ENCODE measurements at regions not wholly inside any gene's neighbourhood (a gene's known extent, or its start where the extent isn't known, plus 50 kb on each side); places are given as distances from the start of the nearest gene placed in this dataset.

GRCh38 chr3:24040311-24040710 is 95.2 kb downstream of the NR1D2 start:
- TF ChIP-seq, protein P1, sequence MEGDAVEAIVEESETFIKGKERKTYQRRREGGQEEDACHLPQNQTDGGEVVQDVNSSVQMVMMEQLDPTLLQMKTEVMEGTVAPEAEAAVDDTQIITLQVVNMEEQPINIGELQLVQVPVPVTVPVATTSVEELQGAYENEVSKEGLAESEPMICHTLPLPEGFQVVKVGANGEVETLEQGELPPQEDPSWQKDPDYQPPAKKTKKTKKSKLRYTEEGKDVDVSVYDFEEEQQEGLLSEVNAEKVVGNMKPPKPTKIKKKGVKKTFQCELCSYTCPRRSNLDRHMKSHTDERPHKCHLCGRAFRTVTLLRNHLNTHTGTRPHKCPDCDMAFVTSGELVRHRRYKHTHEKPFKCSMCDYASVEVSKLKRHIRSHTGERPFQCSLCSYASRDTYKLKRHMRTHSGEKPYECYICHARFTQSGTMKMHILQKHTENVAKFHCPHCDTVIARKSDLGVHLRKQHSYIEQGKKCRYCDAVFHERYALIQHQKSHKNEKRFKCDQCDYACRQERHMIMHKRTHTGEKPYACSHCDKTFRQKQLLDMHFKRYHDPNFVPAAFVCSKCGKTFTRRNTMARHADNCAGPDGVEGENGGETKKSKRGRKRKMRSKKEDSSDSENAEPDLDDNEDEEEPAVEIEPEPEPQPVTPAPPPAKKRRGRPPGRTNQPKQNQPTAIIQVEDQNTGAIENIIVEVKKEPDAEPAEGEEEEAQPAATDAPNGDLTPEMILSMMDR (IDR thresholded peaks at IDR 0.05; ENCODE audit: low read depth, low read length, missing input control), result no peak
- TF ChIP-seq, protein P2, sequence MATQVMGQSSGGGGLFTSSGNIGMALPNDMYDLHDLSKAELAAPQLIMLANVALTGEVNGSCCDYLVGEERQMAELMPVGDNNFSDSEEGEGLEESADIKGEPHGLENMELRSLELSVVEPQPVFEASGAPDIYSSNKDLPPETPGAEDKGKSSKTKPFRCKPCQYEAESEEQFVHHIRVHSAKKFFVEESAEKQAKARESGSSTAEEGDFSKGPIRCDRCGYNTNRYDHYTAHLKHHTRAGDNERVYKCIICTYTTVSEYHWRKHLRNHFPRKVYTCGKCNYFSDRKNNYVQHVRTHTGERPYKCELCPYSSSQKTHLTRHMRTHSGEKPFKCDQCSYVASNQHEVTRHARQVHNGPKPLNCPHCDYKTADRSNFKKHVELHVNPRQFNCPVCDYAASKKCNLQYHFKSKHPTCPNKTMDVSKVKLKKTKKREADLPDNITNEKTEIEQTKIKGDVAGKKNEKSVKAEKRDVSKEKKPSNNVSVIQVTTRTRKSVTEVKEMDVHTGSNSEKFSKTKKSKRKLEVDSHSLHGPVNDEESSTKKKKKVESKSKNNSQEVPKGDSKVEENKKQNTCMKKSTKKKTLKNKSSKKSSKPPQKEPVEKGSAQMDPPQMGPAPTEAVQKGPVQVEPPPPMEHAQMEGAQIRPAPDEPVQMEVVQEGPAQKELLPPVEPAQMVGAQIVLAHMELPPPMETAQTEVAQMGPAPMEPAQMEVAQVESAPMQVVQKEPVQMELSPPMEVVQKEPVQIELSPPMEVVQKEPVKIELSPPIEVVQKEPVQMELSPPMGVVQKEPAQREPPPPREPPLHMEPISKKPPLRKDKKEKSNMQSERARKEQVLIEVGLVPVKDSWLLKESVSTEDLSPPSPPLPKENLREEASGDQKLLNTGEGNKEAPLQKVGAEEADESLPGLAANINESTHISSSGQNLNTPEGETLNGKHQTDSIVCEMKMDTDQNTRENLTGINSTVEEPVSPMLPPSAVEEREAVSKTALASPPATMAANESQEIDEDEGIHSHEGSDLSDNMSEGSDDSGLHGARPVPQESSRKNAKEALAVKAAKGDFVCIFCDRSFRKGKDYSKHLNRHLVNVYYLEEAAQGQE (IDR thresholded peaks at IDR 0.05), result no peak
- TF ChIP-seq, protein P3, sequence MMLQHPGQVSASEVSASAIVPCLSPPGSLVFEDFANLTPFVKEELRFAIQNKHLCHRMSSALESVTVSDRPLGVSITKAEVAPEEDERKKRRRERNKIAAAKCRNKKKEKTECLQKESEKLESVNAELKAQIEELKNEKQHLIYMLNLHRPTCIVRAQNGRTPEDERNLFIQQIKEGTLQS (IDR thresholded peaks at IDR 0.05), result no peak
- TF ChIP-seq JUND (IDR thresholded peaks at IDR 0.05) (no peak), NR2F2 (IDR thresholded peaks at IDR 0.05) (no peak)
- TF ChIP-seq, protein P4, sequence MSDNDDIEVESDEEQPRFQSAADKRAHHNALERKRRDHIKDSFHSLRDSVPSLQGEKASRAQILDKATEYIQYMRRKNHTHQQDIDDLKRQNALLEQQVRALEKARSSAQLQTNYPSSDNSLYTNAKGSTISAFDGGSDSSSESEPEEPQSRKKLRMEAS (IDR thresholded peaks at IDR 0.05), result no peak
